DMS 273 treated with DMSO at 0.1 percent for 48 hours (cell line): ENCODE measurements at regions not wholly inside any gene's neighbourhood (a gene's known extent, or its start where the extent isn't known, plus 50 kb on each side); places are given as distances from the start of the nearest gene placed in this dataset.

Source experiments
- DNase-seq: peaks from one replicate; lab custom pipeline; 2025; lab: John Stamatoyannopoulos, UW

GRCh38 chr1:25055961-25056360 is 125.9 kb upstream of the RUNX3 start:
- no peak for DNase-seq

- DNase-seq = no peak
Observed at GRCh38 chr1:25055324-25055780, 125.3 kb upstream of the RUNX3 start.

GRCh38 chr1:25054526-25055323 is 124.6 kb upstream of the RUNX3 start:
- DNase-seq = no peak

GRCh38 chr1:25053576-25054250 is 123.6 kb upstream of the RUNX3 start:
- DNase-seq = no peak

DNA sequence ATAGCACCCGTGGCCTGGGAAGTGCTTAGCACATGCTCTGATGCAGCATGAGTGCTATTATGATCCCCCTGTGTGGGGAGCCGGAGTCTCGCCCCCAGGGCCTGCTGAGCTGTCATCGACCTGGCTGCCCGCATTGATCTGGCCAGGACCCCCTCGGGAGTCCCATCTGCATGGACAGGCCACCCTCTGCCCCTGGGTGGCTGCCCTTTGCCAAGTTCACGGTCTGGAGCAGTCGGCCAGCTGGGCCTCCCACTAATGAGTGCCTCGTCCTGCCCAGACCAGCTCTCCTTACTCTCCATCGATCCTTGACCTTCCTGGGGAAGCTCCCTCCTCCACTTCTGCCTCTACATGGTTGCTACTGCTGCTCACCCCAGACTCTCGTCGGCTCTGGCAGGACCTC is 121.8 kb upstream of the RUNX3 start:
- DNase-seq = no peak

GRCh38 chr1:25051504-25051903 is 121.4 kb upstream of the RUNX3 start:
- DNase-seq = no peak

DNA sequence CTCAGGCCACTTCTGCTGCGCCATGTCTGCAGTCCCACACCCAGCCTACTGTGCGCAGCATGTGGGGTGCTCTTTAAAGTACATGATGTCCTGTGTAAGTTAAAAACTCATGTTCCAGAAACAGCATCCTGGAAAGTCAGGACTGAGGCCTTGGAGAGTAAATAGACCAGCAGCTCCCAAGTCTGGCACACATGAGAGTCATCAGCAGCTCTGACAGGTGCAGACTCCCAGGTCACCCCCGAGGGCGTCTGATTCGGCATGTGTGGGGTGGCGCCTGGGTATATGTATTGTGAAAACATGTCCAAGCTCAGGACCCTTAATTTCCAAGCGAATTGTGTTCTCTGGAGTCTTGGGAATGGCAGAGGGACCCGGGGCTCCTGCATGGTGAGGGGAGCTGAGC is 120.1 kb upstream of the RUNX3 start:
- no peak for DNase-seq

DNA sequence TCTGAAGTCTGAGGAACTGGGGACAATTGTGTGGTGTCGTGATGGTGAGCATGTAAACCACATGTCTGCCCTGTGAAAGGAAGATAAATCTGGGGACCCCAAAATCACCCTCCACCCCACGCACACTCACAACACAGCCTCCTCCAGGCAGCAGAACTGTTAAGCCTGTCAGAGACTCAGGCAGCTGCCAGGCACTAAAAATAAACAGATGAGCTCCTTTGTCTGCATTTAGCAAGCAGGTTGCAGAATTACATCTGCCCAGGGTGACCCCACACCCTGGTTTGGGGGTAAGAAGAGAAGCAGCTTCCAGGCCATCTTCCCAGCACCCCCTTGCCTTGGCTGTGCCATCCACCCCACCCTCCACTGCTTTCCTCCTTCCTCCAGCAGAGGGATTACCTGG is 119.1 kb upstream of the RUNX3 start:
- no peak for DNase-seq

DNA sequence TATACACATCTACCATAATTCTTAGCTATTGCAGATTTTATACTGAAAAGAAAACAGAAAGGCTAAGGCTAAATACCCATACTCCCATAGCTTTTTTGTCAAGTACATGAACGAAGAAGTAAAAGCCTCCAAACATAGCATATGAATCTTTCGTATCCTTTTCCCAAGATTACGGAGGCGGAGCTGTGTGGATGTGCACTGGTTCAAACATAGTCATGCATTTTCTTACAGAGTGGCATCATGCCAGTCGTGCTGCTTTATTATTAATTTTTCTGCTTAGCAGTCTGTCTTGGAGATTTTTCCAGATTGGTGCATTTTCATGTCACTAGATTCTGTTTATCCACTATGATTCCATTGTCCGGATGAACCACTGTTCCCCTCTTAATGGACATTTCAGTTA is 118.7 kb upstream of the RUNX3 start:
- no peak for DNase-seq

GRCh38 chr1:25047506-25048240 is 117.6 kb upstream of the RUNX3 start:
- DNase-seq = no peak

GRCh38 chr1:25046194-25046532 is 116.1 kb upstream of the RUNX3 start:
- DNase-seq = no peak

DNA sequence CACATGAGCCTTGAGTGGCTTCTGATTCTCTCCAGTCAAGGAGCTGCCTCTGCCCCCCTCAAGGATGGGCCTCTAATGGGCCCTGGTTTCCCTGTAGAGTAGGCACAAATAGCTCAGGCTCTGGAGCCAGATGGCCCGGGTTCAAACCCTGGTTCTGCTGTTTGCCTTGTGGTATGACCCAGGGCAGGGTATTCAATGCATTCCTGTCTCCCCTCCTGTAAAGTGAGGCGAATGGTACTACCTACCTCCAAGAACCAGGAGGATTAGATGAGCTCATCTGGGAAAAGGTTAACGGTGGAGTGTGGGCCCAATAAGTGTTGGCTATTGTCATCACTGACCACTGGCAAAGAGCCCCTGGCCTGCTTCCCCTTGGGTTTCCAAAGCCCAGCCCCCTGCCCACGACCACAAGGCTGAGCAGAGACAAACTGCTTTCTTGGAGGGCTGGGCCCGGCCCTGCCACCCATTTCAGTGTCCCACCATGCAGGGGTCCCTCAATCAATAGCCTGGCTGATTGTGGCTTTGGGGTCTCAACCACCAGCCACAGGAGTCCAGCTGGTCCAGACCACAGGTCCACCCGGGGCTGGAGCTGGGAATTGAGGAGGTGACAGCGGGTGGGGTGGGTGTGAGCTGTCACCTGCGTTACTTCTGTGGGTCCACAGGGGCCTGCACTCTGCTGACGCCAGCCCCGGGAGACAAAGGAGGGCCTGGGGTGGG is 115.6 kb upstream of the RUNX3 start:
- no peak for DNase-seq

DNA sequence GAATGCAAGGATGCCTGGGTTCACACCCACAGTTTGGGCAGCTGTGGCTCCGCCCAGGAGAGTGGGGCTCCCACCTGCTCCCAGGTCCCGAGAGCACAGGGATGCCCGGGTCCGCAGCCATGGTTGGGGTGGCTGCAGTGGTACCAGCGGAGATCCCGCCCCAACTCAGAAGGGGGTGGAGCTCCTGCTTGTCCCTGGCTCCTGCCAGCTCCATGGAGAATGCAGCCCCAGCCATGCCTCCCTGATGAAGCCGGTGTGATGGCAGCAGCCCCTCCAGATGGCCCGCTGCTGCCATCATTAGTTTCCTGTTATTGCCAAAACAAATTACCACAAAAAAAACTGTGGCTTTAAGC is 113.1 kb upstream of the RUNX3 start:
- DNase-seq = no peak

- DNase-seq = no peak
Observed at GRCh38 chr1:25042331-25043227, 112.5 kb upstream of the RUNX3 start.

DNA sequence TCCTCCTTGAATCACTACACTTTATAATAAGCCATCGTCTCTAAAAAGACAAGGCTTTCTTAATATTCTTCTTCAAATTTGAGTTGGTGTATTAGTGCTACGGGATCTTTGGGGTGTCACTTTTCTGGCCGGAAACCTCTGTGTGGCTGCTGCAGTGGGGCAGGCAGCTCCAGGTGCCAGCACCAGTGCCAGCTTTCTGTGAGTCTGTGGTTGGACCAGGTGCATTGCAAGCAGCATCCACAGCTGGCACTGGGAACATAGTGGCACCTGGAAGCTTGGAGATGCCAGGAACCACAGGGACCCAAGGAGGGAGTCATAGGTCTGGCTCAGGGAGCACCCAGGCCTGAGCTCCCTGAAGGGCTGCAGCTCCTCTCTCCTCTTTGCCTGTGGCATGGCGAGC is 111.8 kb upstream of the RUNX3 start:
- DNase-seq = no peak

DNA sequence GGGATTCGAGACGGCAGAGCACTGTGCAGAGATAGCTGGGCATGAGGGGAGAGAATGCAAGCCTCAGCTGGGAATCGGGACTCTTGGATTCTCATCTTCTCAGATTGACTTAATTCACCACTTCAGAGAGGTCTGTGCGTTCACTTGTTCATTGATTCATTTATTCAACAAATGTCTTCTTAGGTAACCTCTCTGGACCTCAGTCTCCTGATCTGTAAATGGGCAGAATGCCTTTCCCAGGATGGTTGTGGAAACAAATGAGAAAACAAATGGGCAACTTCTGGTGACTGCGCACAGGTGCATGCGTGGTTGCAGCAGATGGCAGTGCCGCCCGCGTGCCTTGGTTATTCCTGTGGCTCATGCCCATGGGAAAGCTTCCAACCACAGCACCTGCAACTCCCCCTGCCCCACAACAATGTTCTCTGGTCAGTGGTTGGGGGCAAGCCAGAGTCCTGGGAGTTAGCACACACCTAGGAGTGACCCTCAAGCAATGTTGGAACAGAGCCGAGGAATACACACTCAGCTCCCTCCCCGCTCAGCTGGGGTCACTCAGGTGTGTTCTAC is 110.1 kb upstream of the RUNX3 start:
- no peak for DNase-seq

DNA sequence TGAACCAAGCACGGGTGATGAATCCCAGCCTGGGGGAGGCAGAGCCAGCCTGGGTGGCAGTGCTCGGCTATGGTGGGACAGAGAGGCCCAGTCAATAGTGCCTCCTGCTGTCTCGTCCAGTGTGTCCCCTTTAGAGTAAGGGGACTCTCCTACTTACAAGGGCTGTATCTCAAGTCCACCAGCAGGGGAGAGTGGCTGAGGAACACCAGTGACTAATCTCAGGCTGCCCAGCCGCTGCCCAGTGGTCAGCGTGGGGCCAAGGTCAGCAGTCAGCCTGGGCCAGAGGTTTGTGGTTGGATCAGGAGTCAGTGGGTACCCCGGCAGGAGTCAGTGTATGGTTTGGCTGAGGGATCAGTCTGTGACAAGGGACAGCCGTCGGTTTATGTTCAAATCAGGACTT is 109.2 kb upstream of the RUNX3 start:
- no peak for DNase-seq

GRCh38 chr1:25038699-25039098 is 108.6 kb upstream of the RUNX3 start:
- no peak for DNase-seq

DNA sequence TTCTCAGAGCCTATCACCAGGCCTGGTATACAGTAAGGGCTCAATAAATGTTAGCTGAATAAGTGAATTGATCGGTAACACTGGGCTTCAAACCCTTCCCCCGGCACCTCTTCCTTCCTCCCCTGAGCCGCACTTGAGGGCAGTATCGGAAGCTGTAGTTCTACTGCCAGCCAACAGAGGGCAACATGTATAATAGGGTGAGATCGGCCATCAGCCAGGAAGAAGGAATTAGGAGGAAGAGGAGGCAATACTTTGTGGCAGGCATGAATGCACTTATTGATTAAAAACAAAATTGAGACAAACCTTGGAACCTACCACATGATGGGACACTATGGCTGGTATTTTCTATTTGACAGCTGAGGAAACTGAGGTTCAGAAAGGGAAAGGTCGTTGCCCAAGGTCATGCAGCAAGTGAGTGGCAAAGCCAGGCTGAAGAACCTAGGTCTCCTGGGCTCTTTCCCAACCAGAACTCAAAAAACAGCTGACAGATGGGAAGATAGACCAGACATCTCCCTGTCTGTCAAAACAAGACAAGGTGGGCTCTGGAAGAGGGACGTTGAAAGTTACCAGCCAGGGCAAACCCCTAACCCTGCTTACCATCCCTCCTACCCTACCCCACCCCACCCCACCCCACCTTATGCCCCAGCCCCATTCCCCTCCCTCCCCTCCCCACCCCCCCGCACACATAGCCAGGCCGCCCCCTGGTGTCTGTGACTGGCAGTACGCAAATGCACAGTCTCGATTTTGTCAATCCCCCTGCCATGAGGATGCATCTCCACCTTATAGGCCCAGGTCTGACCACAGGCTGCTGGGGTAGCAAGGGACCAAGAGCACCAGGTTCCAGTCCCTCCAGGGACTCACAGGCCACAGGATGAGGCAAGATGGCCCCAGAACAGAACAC is 107.3 kb upstream of the RUNX3 start:
- no peak for DNase-seq

GRCh38 chr1:25036117-25036546 is 106.1 kb upstream of the RUNX3 start:
- DNase-seq = no peak
